Spleen (tissue), 7 donors: ENCODE measurements at regions not wholly inside any gene's neighbourhood (a gene's known extent, or its start where the extent isn't known, plus 50 kb on each side); places are given as distances from the start of the nearest gene placed in this dataset.

Experiments
- POLR2A ChIP-seq, 3 donors: fragments of 450-650 bp; IDR thresholded peaks; one replicate each; pipeline ENCODE4 v1.5.1; 2017; ENCODE audit warnings: antibody characterized with exemption in 3 of 3, mild to moderate bottlenecking in 1 of 3
- POLR2AphosphoS5 ChIP-seq, 3 donors: sonication (generic); formaldehyde crosslinking; IDR thresholded peaks; one replicate each; pipeline ENCODE4 v1.5.1; 2017; ENCODE audit warnings: antibody characterized with exemption in 3 of 3
- TF ChIP-seq, protein P1 (sequence below), 11 experiments: fragments of 200-600 bp in 7 of 11; fragments of 450-650 bp in 4 of 11; sonication (generic) in 4 of 11; IDR thresholded peaks in 8 of 11; conservative IDR thresholded peaks in 3 of 11; 1 replicate in 7 of 11; 2 replicates in 4 of 11; pipeline versions ENCODE4 v1.4.0 to v1.8.0; 2016 to 2021; ENCODE audit warnings: antibody characterized with exemption in 11 of 11, inconsistent platforms in 4 of 11, mild to moderate bottlenecking in 1 of 11
- donor health status: DM: no; HTN: no; CAD: no; lungs with moderate emphysema.
- donor health status: DM: no; HTN: no; CAD: no.
- donor health status: DM: no; HTN: no; CAD: no.

DNA sequence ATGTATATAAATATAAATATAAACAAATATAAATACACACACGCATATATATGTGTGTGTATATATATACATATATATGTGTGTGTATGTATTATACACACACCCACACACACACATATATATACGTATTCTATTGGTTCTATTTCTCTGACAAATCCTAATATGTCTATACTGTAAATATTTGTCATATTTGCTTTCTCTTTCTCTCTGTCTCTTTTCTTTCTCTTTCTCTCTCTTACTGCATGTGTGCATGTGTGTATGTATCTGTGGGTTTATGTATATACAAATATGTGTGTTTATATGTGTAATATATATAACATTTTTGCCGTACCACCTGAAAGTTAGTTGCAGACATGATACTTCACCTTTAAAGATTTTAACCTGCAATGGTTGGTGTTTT lies 174.2 kb upstream of the PLEKHG7 start:
- TF ChIP-seq, protein P1, sequence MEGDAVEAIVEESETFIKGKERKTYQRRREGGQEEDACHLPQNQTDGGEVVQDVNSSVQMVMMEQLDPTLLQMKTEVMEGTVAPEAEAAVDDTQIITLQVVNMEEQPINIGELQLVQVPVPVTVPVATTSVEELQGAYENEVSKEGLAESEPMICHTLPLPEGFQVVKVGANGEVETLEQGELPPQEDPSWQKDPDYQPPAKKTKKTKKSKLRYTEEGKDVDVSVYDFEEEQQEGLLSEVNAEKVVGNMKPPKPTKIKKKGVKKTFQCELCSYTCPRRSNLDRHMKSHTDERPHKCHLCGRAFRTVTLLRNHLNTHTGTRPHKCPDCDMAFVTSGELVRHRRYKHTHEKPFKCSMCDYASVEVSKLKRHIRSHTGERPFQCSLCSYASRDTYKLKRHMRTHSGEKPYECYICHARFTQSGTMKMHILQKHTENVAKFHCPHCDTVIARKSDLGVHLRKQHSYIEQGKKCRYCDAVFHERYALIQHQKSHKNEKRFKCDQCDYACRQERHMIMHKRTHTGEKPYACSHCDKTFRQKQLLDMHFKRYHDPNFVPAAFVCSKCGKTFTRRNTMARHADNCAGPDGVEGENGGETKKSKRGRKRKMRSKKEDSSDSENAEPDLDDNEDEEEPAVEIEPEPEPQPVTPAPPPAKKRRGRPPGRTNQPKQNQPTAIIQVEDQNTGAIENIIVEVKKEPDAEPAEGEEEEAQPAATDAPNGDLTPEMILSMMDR (IDR thresholded peaks at IDR 0.05 in 8 of 11, conservative IDR thresholded peaks at IDR 0.05 in 3 of 11), result no peak
- TF ChIP-seq POLR2A (IDR thresholded peaks at IDR 0.05), result no peak
- TF ChIP-seq POLR2AphosphoS5 (IDR thresholded peaks at IDR 0.05), result no peak
